ENCODE measurements at regions not wholly inside any gene's neighbourhood (a gene's known extent, or its start where the extent isn't known, plus 50 kb on each side); places are given as distances from the start of the nearest gene placed in this dataset.
"Not testable (repeated sequence)": the region's sequence is repeated elsewhere in the genome, so short reads cannot be mapped to it uniquely, and the experiment has no call there.

DNA sequence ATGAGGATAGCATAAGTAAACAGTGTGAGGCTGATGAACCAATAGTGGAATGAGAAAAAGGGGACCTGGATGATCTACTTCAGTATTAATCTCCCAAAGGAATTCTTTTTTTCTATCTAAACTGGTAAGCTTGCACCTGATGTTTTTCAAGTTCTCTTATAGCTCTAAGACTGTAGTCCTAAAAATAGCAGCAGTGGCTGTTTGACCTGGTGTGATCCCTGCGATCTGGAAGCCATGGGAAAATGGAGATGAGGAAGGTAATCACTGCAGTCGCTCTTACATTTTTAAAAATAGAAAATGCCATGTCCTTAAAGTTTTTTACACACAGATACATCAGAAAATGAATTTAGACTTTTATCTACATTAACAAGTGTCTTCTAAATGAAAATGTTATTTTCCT is 926.4 kb upstream of the SLC35B3 start:
- DNase-seq (ENCODE audit: extremely low read depth in 1 of 2, low read depth in 1 of 2), result no peak

DNA sequence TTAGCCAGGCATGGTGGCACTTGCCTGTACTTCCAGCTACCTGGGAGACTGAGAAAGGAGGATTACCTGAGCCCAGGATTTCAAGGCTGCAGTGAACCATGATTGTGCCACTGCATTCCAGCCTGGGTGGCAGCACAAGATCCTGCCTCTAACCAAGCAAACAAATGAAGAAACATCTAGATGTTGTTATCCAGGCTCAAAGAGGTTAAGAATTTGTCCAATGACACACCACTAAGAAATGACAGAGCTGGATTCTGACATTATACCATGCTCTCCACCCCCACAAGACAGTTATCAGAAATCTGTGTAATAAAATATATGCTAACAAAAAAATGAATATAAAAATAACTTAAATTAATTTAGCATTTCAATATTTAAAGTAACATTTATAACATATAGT is 925.5 kb upstream of the SLC35B3 start:
- DNase-seq (ENCODE audit: extremely low read depth in 1 of 2, low read depth in 1 of 2), result no peak

DNA sequence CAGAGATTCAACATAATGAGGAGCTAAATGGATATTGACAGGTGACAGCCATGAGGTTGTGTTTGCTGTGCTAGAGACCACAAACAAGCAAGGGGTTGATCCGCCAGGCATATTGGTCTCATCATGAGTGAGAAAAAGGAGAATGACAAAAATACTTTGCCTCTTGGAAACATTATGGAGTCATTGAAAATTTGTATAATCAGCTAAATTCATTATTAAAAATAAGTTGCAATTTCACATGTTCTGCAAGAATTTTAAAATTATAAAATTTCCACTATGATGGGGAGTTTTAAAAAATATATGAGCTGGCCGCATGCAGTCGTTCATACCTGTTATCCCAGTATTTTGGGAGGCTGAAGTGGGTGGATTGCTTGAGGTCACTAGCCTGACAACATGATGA is 912.3 kb upstream of the SLC35B3 start:
- no peak for DNase-seq (ENCODE audit: extremely low read depth in 1 of 2, low read depth in 1 of 2)

DNA sequence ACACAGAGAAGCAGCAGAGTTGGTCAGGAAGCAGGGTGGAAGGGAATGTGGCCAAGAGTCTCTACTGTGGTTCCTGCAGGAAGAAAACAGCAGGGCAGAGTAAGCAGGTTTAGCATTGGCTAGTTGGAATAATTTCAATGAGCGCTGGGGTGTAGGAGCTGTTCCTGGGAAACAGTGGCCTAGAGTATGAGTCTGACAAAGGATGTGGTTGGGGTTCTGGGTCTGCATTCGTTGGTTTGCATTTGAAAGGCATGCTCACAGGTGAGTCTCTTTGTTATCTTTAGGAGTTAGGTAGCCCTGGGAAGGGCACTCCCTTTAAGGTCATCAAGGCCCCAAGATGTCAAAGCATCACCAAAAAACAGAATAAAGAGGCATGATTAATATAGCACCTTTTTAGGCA is 911.6 kb upstream of the SLC35B3 start:
- no peak for DNase-seq (ENCODE audit: extremely low read depth in 1 of 2, low read depth in 1 of 2)

DNA sequence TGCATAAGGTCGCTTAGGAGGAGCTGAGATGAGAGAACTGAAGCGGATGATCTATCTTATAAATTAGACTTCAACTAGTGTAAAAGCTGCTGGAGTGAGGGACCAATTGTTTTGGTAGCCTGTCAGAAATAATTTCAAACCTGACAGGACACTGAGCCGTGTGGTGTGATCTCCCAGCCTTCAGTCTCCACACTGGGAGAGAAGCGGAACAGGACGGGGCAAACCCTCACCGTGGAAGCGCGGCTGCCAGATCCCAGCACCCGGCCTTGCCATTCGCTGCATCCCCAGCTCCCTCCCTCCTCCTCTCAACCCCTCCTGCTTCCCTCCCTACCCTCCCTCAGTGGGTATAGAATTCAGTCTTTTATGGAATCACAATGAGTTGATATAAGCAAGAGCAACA is 900.1 kb upstream of the SLC35B3 start:
- DNase-seq (ENCODE audit: extremely low read depth in 1 of 2, low read depth in 1 of 2), result no peak

DNA sequence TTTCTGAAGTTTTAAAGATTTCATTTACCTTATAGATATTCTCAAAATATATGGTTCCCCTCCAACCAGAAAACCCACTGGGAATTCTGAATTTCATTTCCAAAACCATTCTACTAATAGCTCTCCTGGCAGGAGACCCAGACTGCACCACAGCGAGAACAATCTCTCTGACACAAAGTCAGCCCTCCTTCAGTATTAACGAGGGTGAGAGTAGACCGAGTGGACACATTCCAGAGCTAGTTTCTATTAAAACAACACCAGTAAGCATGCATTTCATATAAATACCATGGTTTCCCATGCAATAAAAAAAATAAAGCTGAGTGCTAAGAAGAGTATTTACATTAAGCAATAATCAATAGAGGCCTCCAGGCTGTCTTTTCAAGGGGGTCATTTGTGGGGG is 899.6 kb upstream of the SLC35B3 start:
- DNase-seq (ENCODE audit: extremely low read depth in 1 of 2, low read depth in 1 of 2), result no peak

DNA sequence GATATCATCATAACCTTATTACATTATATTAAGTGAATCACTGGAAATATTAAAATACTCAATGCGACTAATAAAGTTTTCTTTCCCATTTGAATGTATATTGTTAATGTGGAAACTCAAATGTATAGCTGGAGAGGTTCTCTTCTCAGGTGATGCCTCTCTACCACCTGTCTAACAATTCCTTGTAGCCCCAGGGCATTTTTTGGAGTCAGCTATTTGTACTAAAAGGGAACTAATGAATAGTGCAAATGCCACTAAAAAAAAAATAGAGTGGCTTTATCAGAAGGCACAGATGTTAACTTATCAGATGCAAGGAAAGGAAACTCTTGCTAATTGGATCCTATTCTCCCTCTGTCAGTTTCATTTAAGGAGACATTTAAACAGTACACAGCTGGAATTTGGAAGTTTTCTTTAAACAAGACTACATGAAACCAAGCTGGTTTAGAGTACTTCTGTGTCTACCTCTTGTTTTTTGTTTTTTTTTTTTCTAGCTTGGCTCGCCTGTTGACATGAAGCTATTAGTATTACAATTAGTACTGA is 897.0 kb upstream of the SLC35B3 start:
- no peak for DNase-seq (ENCODE audit: extremely low read depth in 1 of 2, low read depth in 1 of 2)

DNA sequence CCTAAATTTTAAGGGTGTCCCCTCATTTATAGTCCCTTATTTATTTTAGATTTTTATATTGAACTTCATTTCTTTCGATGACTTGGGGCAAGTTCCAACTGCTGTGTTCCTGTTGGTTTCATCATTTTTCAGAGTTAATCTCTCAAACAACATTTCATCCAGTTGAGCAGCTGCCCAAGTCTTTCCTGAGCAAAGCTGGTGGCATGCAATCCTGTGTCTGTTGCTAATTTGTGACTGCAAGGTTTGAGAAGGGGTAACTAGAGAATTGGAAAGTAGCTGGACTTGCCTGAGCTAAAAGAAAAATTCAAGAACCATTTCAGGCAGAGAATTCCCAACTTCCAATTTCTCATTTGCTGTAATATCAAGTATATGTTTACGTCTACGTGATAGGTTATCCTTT is 881.5 kb upstream of the SLC35B3 start:
- DNase-seq (ENCODE audit: extremely low read depth in 1 of 2, low read depth in 1 of 2), result no peak

DNA sequence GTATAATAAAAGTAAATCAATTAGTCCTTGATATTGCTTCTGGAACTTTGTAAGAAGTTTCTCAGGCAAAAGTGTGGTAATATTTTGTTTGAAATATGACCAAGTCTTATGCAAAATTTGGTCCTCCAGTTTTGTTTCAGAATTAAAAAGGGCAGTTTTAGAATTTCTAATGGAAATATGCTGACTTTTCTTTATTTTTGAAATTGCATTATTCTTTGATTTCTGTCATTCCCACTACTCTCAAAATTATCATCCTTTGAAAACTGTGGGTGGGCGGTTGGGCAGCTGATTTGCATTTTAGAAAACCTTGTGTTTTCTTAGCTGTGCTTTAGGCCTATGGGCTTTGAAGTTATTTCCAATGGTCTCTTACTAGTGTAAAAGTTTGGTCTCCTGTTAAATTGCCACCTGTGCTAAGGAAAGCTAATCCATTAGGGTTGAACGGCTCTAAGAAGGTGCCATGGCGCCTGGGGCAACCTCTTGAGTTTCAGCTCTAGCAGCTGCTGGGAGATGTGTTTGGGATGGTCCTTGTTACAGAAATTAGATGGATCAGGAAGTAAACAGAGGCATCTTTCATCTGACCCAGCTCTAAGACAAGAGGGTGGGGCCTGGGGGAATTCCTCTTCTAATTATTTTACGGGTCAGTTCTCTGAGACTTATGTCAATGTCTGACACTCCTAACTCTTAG is 880.8 kb upstream of the SLC35B3 start:
- DNase-seq (ENCODE audit: extremely low read depth in 1 of 2, low read depth in 1 of 2), result no peak

DNA sequence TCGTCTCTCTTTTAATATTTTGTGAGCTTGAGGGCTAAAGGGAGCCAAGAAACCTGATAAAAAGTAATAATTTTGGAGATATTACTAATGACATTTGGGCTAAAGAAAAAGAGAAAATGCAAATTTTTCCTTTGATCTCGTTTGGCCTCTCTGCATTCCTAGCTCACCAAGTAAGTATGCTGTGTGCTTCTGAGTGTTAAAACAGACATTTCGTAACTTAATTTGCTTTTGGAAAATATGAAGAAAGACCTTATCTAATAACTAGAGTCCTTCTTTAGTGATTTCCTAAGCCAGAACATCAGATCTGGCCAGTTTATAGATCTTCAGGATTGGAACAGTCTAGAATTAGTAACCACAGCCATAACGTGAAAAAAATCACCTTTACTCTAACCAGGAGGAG is 872.9 kb upstream of the SLC35B3 start:
- DNase-seq (ENCODE audit: extremely low read depth in 1 of 2, low read depth in 1 of 2), result no peak

DNA sequence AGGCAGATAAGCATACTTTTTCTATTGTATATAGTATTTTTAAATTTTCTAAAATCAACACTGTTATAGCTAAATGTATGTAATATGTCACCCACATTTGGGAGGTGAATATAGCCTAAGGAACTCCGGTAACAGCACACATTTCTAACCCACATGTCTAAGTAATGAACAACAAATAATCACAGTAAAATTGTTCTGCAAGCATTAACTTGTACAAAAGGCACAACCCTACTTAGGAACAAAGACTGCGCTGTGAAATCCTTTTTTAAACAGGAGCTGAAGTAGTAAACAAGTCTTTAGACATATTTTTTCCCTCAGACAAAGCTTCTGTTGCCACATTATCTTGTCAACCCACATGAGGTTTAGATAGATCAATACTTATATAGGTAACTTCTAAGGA is 872.4 kb upstream of the SLC35B3 start:
- DNase-seq (ENCODE audit: extremely low read depth in 1 of 2, low read depth in 1 of 2), result no peak

DNA sequence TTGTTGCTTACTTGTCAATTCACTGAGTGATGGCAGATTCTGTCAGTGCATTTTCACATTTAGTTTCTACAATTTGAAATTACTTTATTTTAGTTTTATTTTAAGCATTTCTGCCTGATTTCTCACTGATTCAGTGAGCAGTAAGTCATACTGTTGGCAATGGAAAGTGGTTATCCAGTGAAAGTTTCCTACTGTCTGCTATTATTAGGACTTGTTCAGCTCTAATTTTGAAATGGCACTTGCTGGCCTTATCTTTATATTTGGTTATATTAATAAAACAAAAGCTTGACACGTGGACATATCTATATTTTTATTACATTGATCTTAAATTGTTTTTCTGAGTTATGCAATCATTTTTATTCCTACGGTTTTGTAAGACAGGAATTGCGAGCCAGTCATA is 871.8 kb upstream of the SLC35B3 start:
- DNase-seq (ENCODE audit: extremely low read depth in 1 of 2, low read depth in 1 of 2), result no peak

DNA sequence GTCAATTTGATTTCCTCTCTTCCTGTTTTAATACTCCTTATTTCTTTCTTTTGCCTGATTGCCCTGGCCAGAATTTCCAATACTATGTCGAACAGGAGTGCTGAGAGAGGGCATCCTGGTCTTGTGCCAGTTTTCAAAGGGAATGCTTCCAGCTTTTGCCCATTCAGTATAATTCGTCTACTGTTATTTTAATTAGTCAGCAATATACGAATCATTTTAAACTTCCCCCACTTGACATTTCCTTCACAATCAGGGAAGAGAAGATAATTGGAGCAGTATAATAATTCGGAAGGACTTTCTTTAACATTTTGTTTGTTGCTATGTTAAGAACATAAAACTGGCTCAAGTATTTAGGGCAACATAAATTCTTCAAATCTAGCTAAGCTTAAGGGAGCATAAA is 860.3 kb upstream of the SLC35B3 start:
- DNase-seq (ENCODE audit: extremely low read depth in 1 of 2, low read depth in 1 of 2), result no peak

DNA sequence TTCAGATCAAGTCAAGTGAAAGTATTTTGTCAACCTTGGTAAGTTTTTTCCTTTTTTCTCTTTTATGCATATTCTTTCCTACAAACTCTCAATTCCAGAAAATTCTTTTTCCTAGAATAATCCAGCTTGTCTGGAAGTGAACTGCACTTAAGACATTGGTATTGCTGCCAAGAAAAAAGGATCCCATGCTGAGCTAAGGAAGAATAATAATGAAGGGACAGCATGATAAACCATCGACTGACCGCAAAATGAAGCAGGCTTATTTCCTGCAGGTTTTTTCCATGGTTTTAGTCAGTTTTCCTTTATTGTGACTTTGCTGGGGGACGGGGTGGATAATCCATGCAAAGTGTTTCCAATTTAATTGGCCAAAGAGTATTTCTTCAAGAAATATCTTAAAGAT is 857.6 kb upstream of the SLC35B3 start:
- DNase-seq (ENCODE audit: extremely low read depth in 1 of 2, low read depth in 1 of 2), result no peak

DNA sequence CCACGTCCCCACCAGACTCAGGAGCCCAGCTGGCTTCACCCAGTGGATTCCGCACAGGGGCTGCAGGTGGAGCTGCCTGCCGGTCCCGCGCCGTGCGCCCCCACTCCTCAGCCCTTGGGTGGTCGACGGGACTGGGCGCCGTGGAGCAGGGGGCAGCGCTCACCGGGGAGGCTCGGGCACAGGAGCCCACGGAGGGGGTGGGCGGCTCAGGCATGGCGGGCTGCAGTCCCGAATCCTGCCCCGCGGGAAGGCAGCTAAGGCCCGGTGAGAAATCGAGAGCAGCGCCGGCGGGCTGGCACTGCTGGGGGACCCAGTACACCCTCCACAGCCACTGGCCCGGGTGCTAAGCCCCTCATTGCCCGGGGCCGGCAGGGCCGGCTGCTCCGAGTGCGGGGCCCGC is 855.0 kb upstream of the SLC35B3 start:
- DNase-seq (ENCODE audit: extremely low read depth in 1 of 2, low read depth in 1 of 2), result not testable (repeated sequence)

DNA sequence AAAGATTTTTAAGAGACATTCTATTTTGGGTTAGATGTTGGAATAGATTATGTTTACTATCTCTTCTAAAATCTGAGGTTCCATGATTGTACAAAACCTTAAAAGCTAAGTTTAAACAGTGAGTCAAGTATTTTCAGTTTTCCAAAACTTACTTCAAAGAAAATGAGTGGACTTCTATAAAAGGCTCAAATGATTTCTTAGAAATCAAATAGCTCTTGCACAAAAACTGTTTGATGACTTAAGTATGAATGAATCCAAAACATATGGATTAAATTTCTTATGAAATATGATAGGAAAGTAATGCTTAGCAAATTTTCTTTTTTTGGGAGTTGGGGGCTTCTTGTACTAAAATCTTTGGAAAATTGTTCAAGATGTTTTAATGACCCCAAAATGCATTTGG is 837.3 kb upstream of the SLC35B3 start:
- DNase-seq (ENCODE audit: extremely low read depth in 1 of 2, low read depth in 1 of 2), result no peak

DNA sequence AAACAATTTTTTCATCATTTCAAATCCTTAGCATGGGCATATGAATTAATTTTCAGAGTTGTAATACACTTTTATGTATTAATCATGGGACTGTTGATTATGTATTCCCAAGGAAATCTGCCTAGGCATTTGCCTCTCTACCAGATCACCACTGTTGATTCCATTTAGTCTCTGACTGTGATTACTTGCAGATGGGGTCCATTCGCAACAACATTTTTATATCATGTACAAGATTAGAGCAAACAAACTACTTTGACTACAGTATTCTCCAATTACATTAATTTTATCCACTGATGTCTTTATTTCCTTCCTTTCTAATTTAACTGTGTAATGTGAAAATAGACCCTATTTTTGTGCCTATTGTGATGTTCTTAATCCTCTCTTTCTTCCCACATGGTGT is 831.4 kb upstream of the SLC35B3 start:
- no peak for DNase-seq (ENCODE audit: extremely low read depth in 1 of 2, low read depth in 1 of 2)

DNA sequence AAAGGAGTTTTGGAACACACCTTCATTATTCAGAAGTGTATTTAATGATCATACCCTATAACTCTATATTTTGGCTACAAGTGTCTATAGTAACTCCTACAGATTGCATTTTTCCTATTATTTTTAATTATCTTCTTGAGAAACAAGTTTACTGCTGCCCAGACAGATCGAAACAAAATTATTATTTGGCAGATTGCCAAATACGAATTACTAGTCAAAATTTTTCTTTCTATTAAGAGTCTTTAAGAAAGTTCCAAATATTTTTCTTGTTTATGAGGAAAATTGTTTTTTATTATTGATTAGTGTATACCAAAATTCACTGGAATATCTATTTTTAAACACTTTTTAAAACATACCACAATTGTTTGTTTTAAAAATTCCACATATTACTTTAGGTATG is 821.9 kb upstream of the SLC35B3 start:
- DNase-seq (ENCODE audit: extremely low read depth in 1 of 2, low read depth in 1 of 2), result no peak

DNA sequence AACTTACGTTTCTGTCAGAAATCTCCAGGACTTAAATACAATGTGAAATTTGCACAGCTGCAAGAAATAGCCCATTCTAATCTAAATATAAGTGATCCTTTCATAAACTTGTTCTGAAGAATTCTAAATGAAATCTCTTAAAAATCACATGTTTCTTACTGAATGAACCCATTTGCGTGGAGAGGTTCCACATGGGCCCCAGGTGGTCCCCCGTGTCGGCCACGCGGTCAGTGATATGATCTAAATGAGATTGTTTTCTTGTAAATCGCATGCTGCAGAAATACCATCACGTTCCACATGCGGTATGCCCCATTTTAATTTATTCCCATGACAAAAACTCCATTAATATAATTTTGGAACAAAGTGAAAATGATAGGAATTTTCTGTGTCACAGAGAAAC is 818.9 kb upstream of the SLC35B3 start:
- no peak for DNase-seq (ENCODE audit: extremely low read depth in 1 of 2, low read depth in 1 of 2)

DNA sequence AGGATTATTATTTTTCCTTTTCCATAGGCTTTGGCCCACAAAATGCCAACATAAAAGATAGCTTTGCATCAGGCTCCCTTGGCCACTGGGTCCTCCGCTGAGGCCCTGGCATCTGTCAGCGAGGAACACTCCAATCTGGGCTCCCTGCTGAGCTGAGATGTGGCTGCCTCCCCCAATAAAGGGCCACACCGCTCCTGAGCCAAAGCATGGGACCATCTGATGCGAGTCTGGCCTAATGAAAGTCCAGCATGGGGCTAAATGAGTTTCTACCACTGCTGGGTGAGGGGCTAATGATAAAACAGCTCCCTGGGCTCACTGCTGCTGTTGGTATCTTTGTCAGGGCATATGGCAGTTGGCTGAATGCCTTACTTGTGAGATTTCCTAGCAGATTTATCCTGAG is 817.5 kb upstream of the SLC35B3 start:
- no peak for DNase-seq (ENCODE audit: extremely low read depth in 1 of 2, low read depth in 1 of 2)

DNA sequence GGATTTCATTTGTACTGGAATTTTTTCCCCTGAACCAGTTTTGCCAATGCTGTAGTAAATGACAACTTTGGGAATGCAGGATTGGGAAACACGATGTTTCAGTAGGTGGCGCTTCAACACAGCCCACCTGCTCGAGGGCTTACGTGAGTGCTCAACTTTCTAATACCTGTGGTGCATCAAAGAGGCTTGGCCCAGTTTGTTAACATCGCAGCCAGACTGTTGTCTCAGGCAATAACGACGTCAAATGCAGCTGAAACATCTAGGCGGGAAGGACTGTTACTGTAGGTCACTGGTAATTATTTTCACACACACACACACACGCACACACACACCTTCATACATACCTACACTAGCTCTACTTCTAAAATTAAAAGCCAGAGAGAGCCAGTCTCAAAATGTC is 815.5 kb upstream of the SLC35B3 start:
- DNase-seq (ENCODE audit: extremely low read depth in 1 of 2, low read depth in 1 of 2), result no peak

DNA sequence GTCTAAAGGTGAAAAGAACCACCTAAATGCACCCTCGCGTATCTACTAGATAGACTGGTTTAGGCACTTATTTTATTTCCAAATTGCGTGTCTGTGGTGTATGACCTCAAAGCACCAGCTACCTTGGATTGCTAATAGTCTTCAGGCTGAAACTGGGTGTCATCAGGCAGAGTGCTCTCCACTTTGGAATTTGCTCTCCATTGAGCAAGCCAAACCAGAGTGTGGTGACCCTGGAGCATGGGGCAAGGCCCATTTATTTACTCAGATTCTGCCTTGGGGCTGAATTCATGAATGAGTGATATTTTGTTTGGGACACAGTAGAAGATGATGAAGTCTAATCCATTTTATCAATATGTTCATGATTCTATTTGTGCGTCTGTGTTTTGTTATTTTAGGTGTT is 812.8 kb upstream of the SLC35B3 start:
- DNase-seq (ENCODE audit: extremely low read depth in 1 of 2, low read depth in 1 of 2), result no peak

DNA sequence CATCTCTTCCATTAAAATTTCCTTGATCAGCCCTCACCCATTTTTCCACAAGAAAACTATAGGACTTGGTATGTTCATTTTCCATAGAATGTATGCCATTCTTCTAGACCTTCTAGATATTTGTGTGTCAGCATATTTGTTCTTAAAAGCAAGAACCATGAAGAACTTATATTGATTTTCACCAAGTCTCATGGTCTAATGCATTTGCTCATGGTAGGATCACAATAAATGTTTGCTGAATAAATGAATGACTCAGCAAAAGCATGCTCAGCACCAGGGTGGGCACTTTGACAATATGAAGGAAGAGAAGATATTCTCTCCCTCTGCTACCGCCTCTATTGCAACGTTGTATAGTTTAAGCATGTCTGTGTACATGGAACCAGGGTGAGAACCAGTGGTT is 805.5 kb upstream of the SLC35B3 start:
- no peak for DNase-seq (ENCODE audit: extremely low read depth in 1 of 2, low read depth in 1 of 2)
